Activated CD8-positive, alpha-beta T cell treated with anti-CD3 and anti-CD28 coated beads for 36 hours (primary cell): ENCODE measurements at regions not wholly inside any gene's neighbourhood (a gene's known extent, or its start where the extent isn't known, plus 50 kb on each side); places are given as distances from the start of the nearest gene placed in this dataset.

Source experiments
- ATAC-seq: fragments of 200-7000 bp; cut with Tn5 transposase; one replicate; pipeline ENCODE4 v1.10.0; 2021; ENCODE audit warnings: mild to moderate bottlenecking, moderate library complexity
- CTCF ChIA-PET: fragments of 350-600 bp; sonication (Branson Sonifier 250); formaldehyde crosslinking; loops from one replicate; lab custom pipeline; 2021; ENCODE audit warnings: antibody characterized with exemption; lab: Charles Lee
- POLR2A ChIA-PET: fragments of 350-600 bp; sonication (Branson Sonifier 250); formaldehyde crosslinking; loops from one replicate; lab custom pipeline; 2021; ENCODE audit warnings: antibody characterized with exemption; lab: Charles Lee
- DNase-seq: peaks from one replicate; pipeline ENCODE4 v3.0.0-alpha.2; 2020
- H3K27ac Mint-ChIP-seq: one replicate; pipeline ENCODE4 v1.8.0; 2021; ENCODE audit warnings: mild to moderate bottlenecking, mixed read lengths
- H3K27me3 Mint-ChIP-seq: one replicate; pipeline ENCODE4 v1.8.0; 2021; ENCODE audit warnings: mixed read lengths
- H3K36me3 Mint-ChIP-seq: one replicate; pipeline ENCODE4 v1.8.0; 2021; ENCODE audit warnings: low read depth, mixed read lengths
- H3K4me1 Mint-ChIP-seq: one replicate; pipeline ENCODE4 v1.8.0; 2021; ENCODE audit warnings: low read depth, mixed read lengths
- H3K4me3 Mint-ChIP-seq: one replicate; pipeline ENCODE4 v1.8.0; 2021; ENCODE audit warnings: mild to moderate bottlenecking, moderate library complexity, mixed read lengths
- H3K9me3 Mint-ChIP-seq: one replicate; pipeline ENCODE4 v1.8.0; 2021; ENCODE audit warnings: mixed read lengths
- CTCF ChIP-seq: fragments of 200-600 bp; IDR thresholded peaks from one replicate; pipeline ENCODE4 v1.8.0; 2022; ENCODE audit warnings: antibody characterized with exemption, mild to moderate bottlenecking
- intact Hi-C: fragments of 100-400 bp; cut with micrococcal nuclease; formaldehyde crosslinking; loops from one replicate; pipeline ENCODE4 v1.10.0; 2022

- Mint-ChIP-seq H3K36me3 (no peaks in the 10 kb centered on the region), H3K4me3 (no peak overlapping the region), H3K4me1 (no peaks in the 10 kb centered on the region), H3K9me3 (peaks cover 5% of the 10 kb centered on the region), H3K27ac (no peak overlapping the region), H3K27me3 (no peaks in the 10 kb centered on the region)
- intact Hi-C loops = no loop called here
- ChIA-PET POLR2A (no interaction called here), CTCF (no interaction called here)
- no peak for TF ChIP-seq CTCF
- DNase-seq (no peak), ATAC-seq (no peak)
These were observed 1168.7 kb upstream of the AUTS2 start for GRCh38 chr7:68429411-68430117.

GRCh38 chr7:68432585-68432984, 1165.7 kb upstream of the AUTS2 start:
- Mint-ChIP-seq H3K36me3 (no peaks in the 10 kb centered on the region), H3K4me1 (no peaks in the 10 kb centered on the region), H3K27me3 (no peaks in the 10 kb centered on the region), H3K4me3 (no peak overlapping the region), H3K9me3 (peaks cover 10% of the 10 kb centered on the region), H3K27ac (no peak overlapping the region)
- ChIA-PET CTCF (no interaction called here), POLR2A (no interaction called here)
- intact Hi-C loops = no loop called here
- ATAC-seq = no peak
- TF ChIP-seq CTCF = no peak
- DNase-seq = no peak

GRCh38 chr7:68433462-68434070, 1164.7 kb upstream of the AUTS2 start:
- Mint-ChIP-seq H3K4me1 (no peaks in the 10 kb centered on the region), H3K9me3 (peaks cover 13% of the 10 kb centered on the region), H3K36me3 (no peaks in the 10 kb centered on the region), H3K27ac (no peak overlapping the region), H3K4me3 (no peak overlapping the region), H3K27me3 (no peaks in the 10 kb centered on the region)
- POLR2A ChIA-PET = interaction anchor here (0.7 kb wide), 1 partner anchor 149 kb away, joined by 3 read pairs; no protein-coding TSS in a partner anchor
- ATAC-seq (no peak), DNase-seq (no peak)
- intact Hi-C loops = no loop called here
- no peak for TF ChIP-seq CTCF
- CTCF ChIA-PET = no interaction called here

- ATAC-seq (no peak), DNase-seq (no peak)
- Mint-ChIP-seq H3K4me3 (no peak overlapping the region), H3K36me3 (no peaks in the 10 kb centered on the region), H3K27me3 (no peaks in the 10 kb centered on the region), H3K27ac (no peak overlapping the region), H3K4me1 (no peaks in the 10 kb centered on the region), H3K9me3 (peaks cover 12% of the 10 kb centered on the region)
- intact Hi-C loops = no loop called here
- ChIA-PET POLR2A (no interaction called here), CTCF (no interaction called here)
- TF ChIP-seq CTCF = no peak
These were observed 1163.4 kb upstream of the AUTS2 start for GRCh38 chr7:68434857-68435256.

- Mint-ChIP-seq H3K27me3 (no peaks in the 10 kb centered on the region), H3K4me3 (no peak overlapping the region), H3K9me3 (peaks cover 13% of the 10 kb centered on the region), H3K4me1 (no peaks in the 10 kb centered on the region), H3K36me3 (no peaks in the 10 kb centered on the region), H3K27ac (no peak overlapping the region)
- TF ChIP-seq CTCF = no peak
- DNase-seq = no peak
- CTCF ChIA-PET = no interaction called here
- POLR2A ChIA-PET = no interaction called here
- intact Hi-C loops = no loop called here
- no peak for ATAC-seq
These were observed 1160.3 kb upstream of the AUTS2 start for GRCh38 chr7:68438016-68438415.
